Sciatic nerve (tissue), 2 donors: ENCODE measurements at regions not wholly inside any gene's neighbourhood (a gene's known extent, or its start where the extent isn't known, plus 50 kb on each side); places are given as distances from the start of the nearest gene placed in this dataset.

Experiments
- ATAC-seq: fragments of 200-7000 bp; cut with Tn5 transposase; one replicate; pipeline ENCODE4 v1.9.1; 2020; ENCODE audit warnings: mild to moderate bottlenecking, moderate library complexity
- DNase-seq: peaks from one replicate; pipeline ENCODE4 v3.0.0-alpha.2; 2020; ENCODE audit warnings: low spot score
- intact Hi-C: fragments of 100-400 bp; cut with DNase I; formaldehyde crosslinking; loops from one replicate; pipeline ENCODE4 v1.14.2; 2022
- donor health status: DM: no; HTN: no; CAD: no.
- donor health status: DM: no; HTN: no; CAD: no.

- intact Hi-C loops, result no loop called here
- no peak for DNase-seq
Measured at GRCh38 chr1:223445402-223445801, 52.2 kb downstream of the CCDC185 start.

DNA sequence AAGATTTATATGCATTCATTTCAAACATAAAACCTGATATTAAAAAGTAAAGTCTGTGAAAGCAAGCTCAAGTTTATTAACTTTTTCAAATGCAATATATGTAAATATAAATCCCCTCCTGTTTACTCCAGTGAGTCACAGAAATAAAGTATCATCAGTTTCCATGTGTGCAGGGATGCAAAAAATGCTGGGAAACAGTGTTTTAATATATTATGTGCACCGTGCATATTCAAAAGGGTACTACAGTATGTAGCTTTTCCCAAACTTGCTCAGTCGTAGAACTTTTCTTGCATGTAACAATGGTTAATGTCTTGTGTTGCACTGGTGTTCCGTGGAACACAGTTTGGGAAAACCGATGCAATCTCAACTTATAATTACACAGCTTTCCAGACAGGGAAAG, 60.7 kb downstream of the CCDC185 start:
- ATAC-seq (no peak), DNase-seq (no peak)
- intact Hi-C loops, result no loop called here

More at GRCh38 chr1:223445402-223445801, 52.2 kb downstream of the CCDC185 start:
- ATAC-seq, result no peak

- intact Hi-C loops, result no loop called here
- no peak for ATAC-seq
- DNase-seq, result no peak
Measured at GRCh38 chr1:223454959-223455358, 61.7 kb downstream of the CCDC185 start.

- no peak for ATAC-seq
- intact Hi-C loops, result no loop called here
- no peak for DNase-seq
Measured at GRCh38 chr1:223455470-223455869, 62.3 kb downstream of the CCDC185 start.

- intact Hi-C loops, result no loop called here
- ATAC-seq (no peak), DNase-seq (no peak)
Measured at GRCh38 chr1:223456747-223457146, 63.5 kb downstream of the CCDC185 start.

- ATAC-seq, result no peak
- intact Hi-C loops, result no loop called here
- no peak for DNase-seq
Measured at GRCh38 chr1:223460566-223461189, 67.5 kb downstream of the CCDC185 start.

DNA sequence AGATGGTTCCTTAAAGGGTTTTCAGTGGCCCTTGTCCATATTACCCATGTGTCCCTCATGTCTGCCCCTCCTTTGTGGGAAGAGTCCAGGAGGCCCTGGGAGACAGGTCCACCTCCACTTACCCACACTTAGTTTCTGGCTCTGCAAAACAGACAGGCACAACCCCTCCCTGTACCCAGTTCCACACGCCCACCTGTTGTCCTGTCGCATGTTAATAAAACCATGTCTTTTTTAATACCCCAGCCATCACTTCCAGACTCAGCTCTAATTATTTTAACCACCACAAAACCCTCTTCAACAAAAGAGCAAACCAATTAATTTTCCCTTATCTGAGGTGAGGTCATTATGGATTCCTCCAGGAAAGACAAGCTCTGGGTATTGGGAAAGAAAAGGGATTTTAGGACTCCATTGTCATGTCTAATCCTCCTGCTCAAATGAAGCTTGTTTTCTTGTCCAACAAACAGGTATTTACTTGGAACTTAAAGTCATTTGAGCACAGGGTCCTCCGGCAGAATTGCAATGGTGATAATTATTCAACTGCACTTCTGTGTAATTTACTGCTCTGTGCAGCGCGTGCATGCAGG, 68.9 kb downstream of the CCDC185 start:
- ATAC-seq (no peak), DNase-seq (no peak)
- intact Hi-C loops, result no loop called here

- intact Hi-C loops, result no loop called here
- DNase-seq (no peak), ATAC-seq (no peak)
Measured at GRCh38 chr1:223462866-223463404, 69.7 kb downstream of the CCDC185 start.

DNA sequence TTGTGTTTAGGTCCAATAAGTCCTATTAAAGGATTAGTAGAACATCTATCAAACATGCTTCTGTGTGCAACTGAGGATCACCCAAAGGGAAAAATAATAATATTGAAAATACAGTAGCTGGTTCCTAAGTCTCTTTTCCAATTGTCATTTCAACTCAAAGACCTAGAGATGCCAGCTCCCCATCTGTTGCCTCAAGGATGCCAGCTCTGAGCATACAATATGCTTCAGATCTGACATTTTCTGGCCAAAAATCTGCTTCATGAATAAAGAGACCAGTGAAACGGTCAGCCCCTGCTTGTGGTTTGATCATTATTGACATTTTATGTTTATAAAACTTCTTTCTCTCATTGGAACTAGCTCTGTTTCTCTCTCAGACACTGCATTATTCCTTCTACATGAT, 72.9 kb downstream of the CCDC185 start:
- intact Hi-C loops, result no loop called here
- DNase-seq (no peak), ATAC-seq (no peak)

DNA sequence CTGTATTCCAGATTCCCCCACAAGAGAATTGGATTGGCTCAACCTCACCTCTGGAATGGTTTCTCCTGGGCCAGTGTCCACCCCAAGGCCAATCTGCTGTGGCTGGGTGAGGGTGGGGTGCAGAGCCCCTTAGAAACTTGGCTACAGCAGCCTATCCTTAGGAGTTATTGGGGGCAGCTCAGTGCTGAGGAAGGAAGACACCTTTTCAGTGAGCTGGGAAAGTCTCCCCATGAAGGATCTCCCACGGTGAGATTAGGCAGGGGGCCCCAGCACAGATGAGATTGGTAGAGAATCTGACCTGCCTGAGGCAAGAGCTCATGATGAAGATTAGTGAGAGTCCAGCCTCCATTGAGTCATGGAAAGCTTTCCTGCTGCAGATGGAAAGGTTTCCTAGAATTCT, 78.4 kb downstream of the CCDC185 start:
- DNase-seq, result no peak
- intact Hi-C loops, result no loop called here

GRCh38 chr1:223472057-223472456, 78.8 kb downstream of the CCDC185 start:
- ATAC-seq (no peak), DNase-seq (no peak)
- intact Hi-C loops, result no loop called here

More for the DNA sequence above, 78.4 kb downstream of the CCDC185 start:
- ATAC-seq, result no peak

DNA sequence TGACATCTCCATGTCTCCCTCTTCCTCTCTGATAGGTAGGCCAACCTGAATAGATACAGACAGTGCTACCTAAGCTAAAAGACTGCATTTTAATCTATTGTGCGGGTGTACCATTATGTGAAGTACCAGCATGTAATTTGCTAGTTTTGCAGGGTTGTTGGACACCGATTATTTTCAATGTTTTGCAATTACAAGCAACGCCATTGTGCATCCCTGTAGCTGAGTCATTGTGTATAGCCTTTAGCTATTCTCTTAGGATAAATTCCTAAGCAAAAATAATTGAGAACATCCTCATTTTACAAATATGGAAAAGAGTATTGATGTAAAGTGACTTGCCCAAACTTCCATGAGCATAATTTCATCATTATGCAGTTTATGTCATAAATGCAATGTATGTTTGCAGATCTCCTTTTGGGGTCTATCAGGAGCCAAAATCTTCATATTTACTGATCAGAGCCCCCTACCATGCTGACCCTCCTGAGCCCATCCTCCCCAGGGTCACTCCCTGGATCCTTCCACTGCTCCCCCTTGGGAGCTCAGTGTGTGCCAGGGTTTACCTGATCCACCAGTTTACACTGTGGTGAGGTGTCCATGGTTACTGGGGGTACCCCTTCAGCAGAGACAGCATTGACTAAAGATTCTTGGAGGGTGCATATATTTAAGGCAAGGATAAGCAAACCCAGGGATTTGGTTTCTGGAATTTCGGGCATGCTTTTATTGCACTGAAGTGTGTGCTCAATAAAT, 80.6 kb downstream of the CCDC185 start:
- no peak for DNase-seq
- no peak for ATAC-seq
- intact Hi-C loops, result no loop called here

GRCh38 chr1:223474804-223475203, 81.6 kb downstream of the CCDC185 start:
- ATAC-seq (no peak), DNase-seq (no peak)
- intact Hi-C loops, result loop anchor here (1.0 kb wide), 1 partner anchor 35 kb away; no protein-coding TSS in a partner anchor

GRCh38 chr1:223477456-223477855, 84.2 kb downstream of the CCDC185 start:
- intact Hi-C loops, result no loop called here
- DNase-seq, result no peak
- no peak for ATAC-seq

- DNase-seq (no peak), ATAC-seq (no peak)
- intact Hi-C loops, result no loop called here
Measured at GRCh38 chr1:223478606-223479005, 85.4 kb downstream of the CCDC185 start.

- intact Hi-C loops, result no loop called here
- no peak for ATAC-seq
- DNase-seq, result no peak
Measured at GRCh38 chr1:223479261-223479660, 86.0 kb downstream of the CCDC185 start.

DNA sequence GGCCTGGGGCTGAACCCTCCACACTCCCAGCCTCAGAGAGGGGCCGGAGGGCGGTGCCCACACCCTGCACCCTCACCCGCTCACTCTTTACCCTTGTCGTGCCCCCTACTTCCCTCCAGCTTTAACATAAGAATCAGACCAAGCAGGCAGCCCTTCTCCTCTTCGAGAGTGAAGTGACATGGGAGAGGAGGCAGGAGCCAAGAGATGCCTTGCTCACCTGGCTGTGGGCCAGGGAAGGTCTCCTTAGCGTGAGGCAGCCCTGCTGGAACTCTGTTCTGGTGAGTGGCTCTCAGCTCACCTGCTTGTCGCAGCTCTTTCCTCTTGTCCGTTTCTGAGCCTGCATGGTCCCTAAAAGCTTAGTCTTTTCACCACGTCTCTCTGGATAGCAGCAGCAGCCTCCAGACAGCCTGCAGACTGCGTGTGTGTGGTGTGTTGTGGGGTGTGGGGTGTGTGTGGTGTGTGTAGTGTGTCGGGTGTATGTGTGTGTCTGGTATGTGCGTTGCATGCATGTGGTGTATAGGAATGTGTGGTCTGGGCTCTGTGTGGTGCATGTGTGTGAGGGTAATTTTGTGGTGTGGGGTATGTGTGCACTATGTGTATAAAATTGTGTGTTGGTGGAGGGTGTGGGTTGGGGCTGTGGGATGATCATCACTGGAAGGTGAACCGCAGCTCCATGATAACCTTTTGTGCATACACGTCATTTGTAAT, 86.7 kb downstream of the CCDC185 start:
- no peak for ATAC-seq
- intact Hi-C loops, result no loop called here
- DNase-seq, result no peak

- no peak for DNase-seq
- intact Hi-C loops, result no loop called here
- ATAC-seq, result no peak
Measured at GRCh38 chr1:223482132-223482531, 88.9 kb downstream of the CCDC185 start.

- DNase-seq (no peak), ATAC-seq (no peak)
- intact Hi-C loops, result no loop called here
Measured at GRCh38 chr1:223482766-223483165, 89.6 kb downstream of the CCDC185 start.

GRCh38 chr1:223483511-223483910, 90.3 kb downstream of the CCDC185 start:
- intact Hi-C loops, result no loop called here
- ATAC-seq, result no peak
- no peak for DNase-seq
